Gastroesophageal sphincter (tissue), 4 donors: ENCODE measurements at regions not wholly inside any gene's neighbourhood (a gene's known extent, or its start where the extent isn't known, plus 50 kb on each side); places are given as distances from the start of the nearest gene placed in this dataset.

Experiments used
- ATAC-seq: fragments of 150-250 bp; one replicate; pipeline ENCODE4 v1.9.1; 2016; ENCODE audit warnings: mild to moderate bottlenecking, moderate library complexity
- H3K27ac ChIP-seq, 4 donors: fragments of 200-600 bp; sonication (generic) in 3 of 4; 1 replicate in 3 of 4; 2 replicates in 1 of 4; pipeline ENCODE4 v1.5.1; 2016 to 2019
- H3K27me3 ChIP-seq: fragments of 200-600 bp; sonication (generic); one replicate; pipeline ENCODE4 v1.5.1; 2019
- H3K36me3 ChIP-seq, 2 donors: fragments of 200-600 bp; sonication (generic); one replicate each; pipeline ENCODE4 v1.5.1; 2019; ENCODE audit warnings: control low read depth in 1 of 2
- H3K4me1 ChIP-seq, 3 donors: fragments of 200-600 bp; sonication (generic); 1 replicate in 2 of 3; 2 replicates in 1 of 3; pipeline ENCODE4 v1.5.1; 2016 to 2019; ENCODE audit warnings: control low read depth in 2 of 3
- H3K4me3 ChIP-seq, 2 donors: fragments of 200-600 bp; sonication (generic); one replicate each; pipeline ENCODE4 v1.5.1; 2019; ENCODE audit warnings: mild to moderate bottlenecking in 1 of 2, moderate library complexity in 1 of 2
- H3K9me3 ChIP-seq, 3 donors: fragments of 200-600 bp; sonication (generic); one replicate each; pipeline ENCODE4 v1.5.1; 2017 to 2019; ENCODE audit warnings: control low read depth in 2 of 3
- EP300 ChIP-seq: sonication (generic); formaldehyde crosslinking; IDR thresholded peaks from one replicate; pipeline ENCODE4 v1.6.1; 2017; ENCODE audit warnings: antibody characterized with exemption, mild to moderate bottlenecking
- POLR2A ChIP-seq, 2 donors: fragments of 450-650 bp; IDR thresholded peaks; one replicate each; pipeline ENCODE4 v1.6.1; 2017; ENCODE audit warnings: antibody characterized with exemption in 2 of 2, mild to moderate bottlenecking in 2 of 2, moderate library complexity in 1 of 2
- POLR2AphosphoS5 ChIP-seq: sonication (generic); formaldehyde crosslinking; IDR thresholded peaks from one replicate; pipeline ENCODE4 v1.6.1; 2017; ENCODE audit warnings: antibody characterized with exemption
- WGBS, 2 donors: methylation state at CpG; one replicate each; pipeline ENCODE4 v1.1.5; 2018; ENCODE audit warnings: low coverage in 1 of 2; 5-methylcytosine and 5-hydroxymethylcytosine counted together
- TF ChIP-seq, protein P1 (sequence below), 4 experiments: fragments of 200-600 bp in 2 of 4; fragments of 450-650 bp in 2 of 4; sonication (generic) in 1 of 4; IDR thresholded peaks; one replicate each; pipeline ENCODE4 v1.5.1; 2017 to 2019; ENCODE audit warnings: antibody characterized with exemption in 4 of 4, mild to moderate bottlenecking in 2 of 4, moderate library complexity in 2 of 4

DNA sequence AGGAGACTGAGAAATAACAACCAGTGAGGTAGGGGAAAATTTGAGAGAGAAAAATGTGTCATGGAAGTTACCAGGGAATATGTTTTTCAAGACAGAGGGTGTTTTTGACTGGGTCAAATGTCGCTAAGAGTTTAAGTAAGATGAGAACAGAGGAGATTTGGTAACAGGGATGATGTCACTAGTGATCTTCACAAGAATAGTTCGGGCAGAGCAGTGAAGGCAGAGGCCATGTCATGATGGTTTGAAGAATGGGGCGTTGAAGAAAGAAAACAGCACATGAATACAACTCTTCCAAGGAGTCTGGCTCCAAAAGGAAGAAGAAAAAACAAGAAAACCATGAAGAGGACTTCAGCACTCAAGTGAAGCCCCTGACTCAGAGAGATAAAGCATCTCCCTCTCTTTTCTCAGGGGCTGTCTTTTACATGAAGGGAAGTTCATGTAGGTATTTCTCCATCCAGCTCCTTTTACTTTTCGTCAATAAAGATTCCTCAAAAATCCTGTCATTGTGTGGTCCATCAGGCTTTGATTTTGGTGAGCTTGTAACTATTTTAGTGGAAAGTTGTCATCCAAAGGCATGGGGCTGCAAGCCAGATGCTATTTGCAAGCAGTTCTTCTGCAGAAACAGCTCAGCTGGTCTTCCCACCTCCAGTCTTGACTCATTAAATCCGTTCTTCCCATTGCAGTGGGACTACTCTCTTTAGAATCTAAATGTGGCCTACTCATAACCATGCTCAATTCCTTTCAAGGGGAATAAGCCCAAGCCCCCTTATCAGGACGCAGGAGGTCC, 397.3 kb downstream of the LMX1A start:
- WGBS, 2 donors = 62 to 66% methylated on average over 6 of the region's 6 CpGs
- Histone ChIP-seq H3K27me3 (no peaks in the 10 kb centered on the region), H3K4me1 (peaks cover 0 to under 1% (median 0%) of the 10 kb centered on the region in 3 donors), H3K27ac (peak overlapping the region in 2 of 4 donors; percentile 1 to 6), H3K36me3 (no peaks in the 10 kb centered on the region), H3K9me3 (no peaks in the 10 kb centered on the region), H3K4me3 (no peak overlapping the region)
- peak; percentile 73 for ATAC-seq
- TF ChIP-seq, protein P1, sequence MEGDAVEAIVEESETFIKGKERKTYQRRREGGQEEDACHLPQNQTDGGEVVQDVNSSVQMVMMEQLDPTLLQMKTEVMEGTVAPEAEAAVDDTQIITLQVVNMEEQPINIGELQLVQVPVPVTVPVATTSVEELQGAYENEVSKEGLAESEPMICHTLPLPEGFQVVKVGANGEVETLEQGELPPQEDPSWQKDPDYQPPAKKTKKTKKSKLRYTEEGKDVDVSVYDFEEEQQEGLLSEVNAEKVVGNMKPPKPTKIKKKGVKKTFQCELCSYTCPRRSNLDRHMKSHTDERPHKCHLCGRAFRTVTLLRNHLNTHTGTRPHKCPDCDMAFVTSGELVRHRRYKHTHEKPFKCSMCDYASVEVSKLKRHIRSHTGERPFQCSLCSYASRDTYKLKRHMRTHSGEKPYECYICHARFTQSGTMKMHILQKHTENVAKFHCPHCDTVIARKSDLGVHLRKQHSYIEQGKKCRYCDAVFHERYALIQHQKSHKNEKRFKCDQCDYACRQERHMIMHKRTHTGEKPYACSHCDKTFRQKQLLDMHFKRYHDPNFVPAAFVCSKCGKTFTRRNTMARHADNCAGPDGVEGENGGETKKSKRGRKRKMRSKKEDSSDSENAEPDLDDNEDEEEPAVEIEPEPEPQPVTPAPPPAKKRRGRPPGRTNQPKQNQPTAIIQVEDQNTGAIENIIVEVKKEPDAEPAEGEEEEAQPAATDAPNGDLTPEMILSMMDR (IDR thresholded peaks at IDR 0.05) = no peak
- TF ChIP-seq POLR2A (IDR thresholded peaks at IDR 0.05) (no peak), EP300 (no peak), POLR2AphosphoS5 (no peak)

DNA sequence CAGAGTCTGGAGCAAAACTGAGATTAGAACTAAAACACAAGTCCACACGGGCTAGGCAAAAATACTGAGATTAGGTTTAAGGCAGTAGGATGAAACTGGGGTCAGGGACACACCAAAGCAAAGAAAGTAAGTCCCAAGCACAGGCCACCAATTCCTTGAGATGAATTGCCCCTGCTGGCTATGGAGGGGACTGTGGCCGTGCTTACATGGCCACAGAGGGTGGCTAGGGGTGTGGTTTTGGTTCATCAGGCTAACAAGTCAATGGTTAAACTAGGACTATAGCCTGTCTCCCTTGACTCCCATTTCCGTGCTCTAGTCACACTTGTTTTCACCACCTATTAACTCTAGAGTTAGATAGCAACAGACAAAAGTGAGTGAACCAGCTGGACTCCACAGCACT, 394.8 kb downstream of the PBX1 start:
- TF ChIP-seq EP300 (no peak), POLR2AphosphoS5 (no peak), POLR2A (IDR thresholded peaks at IDR 0.05) (no peak)
- TF ChIP-seq, protein P1 (IDR thresholded peaks at IDR 0.05) = no peak
- no peaks in the 10 kb centered on the region for H3K27me3 ChIP-seq
- no peak overlapping the region for H3K4me3 ChIP-seq
- H3K27ac ChIP-seq = no peak overlapping the region
- peaks cover 0 to 4% (median 0%) of the 10 kb centered on the region in 3 donors for H3K9me3 ChIP-seq
- peaks cover 4 to 39% (median 9%) of the 10 kb centered on the region in 3 donors for H3K4me1 ChIP-seq
- H3K36me3 ChIP-seq = no peaks in the 10 kb centered on the region
- WGBS, 2 donors = 90 to 92% methylated on average over 2 to 3 of the region's 3 CpGs
- no peak for ATAC-seq

DNA sequence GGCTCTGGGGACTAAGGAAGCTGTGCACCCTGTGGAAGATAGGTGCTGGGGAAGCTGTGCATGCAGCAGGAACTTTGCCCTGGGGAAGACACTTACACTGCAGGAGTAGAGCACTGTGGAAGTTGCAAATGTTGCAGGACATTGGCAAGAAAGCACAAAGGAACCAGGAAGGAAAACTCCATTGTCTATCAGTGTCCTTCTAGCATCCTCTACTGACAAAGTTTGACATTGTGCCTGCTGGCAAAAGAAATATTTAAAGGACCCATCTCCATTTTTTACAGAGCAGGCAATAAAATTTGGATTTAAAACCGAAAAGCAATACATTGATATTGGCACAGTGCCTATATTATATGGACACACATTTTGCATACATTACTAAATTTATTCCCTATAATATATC, 394.1 kb downstream of the PBX1 start:
- H3K36me3 ChIP-seq = no peaks in the 10 kb centered on the region
- WGBS, 2 donors = 54 to 63% methylated on average over 1 of the region's 1 CpG
- peak overlapping the region in 1 of 4 donors; percentile 76 for H3K27ac ChIP-seq
- no peak overlapping the region for H3K4me3 ChIP-seq
- no peaks in the 10 kb centered on the region for H3K27me3 ChIP-seq
- peaks cover 0 to 11% (median 0%) of the 10 kb centered on the region in 3 donors for H3K9me3 ChIP-seq
- TF ChIP-seq, protein P1 (IDR thresholded peaks at IDR 0.05) = peak in 1 of 4 experiments; percentile 23
- TF ChIP-seq EP300 = no peak
- no peak for ATAC-seq
- H3K4me1 ChIP-seq = peaks cover 4 to 39% (median 9%) of the 10 kb centered on the region in 3 donors

DNA sequence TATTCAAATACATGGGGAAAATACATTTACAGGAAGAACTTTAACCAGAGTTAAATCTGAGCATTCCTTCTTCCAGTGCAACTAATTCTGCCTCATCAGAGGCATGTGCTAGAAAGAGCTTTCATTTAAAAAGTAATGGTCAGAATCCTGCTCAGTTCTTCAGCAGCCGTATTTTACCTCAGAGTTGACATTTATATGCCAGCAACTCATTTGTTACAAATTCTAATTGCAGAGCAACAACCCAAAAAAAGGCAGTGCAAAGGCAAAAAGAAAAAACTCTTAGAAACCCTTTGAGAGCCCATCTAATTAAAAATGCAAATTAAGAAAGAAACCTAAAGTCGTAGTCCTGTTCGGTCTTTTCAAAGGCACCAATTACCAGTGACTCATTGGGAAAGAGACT, 392.5 kb downstream of the PBX1 start:
- no peak for ATAC-seq
- Histone ChIP-seq H3K27me3 (no peaks in the 10 kb centered on the region), H3K9me3 (peaks cover 0 to 27% (median 0%) of the 10 kb centered on the region in 3 donors), H3K36me3 (no peaks in the 10 kb centered on the region), H3K27ac (peak overlapping the region; percentile 65 to 77 (median 70)), H3K4me1 (peaks cover 4 to 39% (median 9%) of the 10 kb centered on the region in 3 donors), H3K4me3 (no peak overlapping the region)
- TF ChIP-seq POLR2AphosphoS5 = no peak
- TF ChIP-seq, protein P1 (IDR thresholded peaks at IDR 0.05) = no peak
- TF ChIP-seq POLR2A (IDR thresholded peaks at IDR 0.05) = no peak
- no peak for TF ChIP-seq EP300
- 33 to 39% methylated on average over 3 of the region's 3 CpGs for WGBS, 2 donors

DNA sequence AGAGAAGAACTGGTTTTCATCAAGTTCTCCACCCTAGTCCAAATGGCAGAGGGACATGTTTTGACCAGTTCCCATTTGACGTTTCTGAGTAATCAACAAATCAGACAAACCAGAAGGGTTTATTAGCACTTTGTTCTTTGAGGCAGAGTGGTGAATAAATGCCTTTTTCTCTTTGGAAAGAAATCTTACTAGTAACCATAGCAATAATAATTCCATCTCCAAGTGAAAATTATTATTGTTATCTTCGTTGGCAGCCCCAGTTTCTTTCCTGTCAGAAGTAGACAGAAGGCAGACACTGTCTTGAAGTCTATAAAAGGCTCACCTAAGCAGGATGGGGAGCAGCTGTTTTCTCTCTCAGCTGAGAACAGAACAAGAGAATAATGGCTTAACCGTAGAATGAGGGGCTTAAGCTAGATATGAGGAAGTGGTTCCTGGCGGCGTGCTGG, 391.6 kb downstream of the PBX1 start:
- Histone ChIP-seq H3K36me3 (no peaks in the 10 kb centered on the region), H3K4me1 (peaks cover 4 to 39% (median 9%) of the 10 kb centered on the region in 3 donors), H3K27ac (peak overlapping the region; percentile 65 to 77 (median 70)), H3K4me3 (no peak overlapping the region), H3K9me3 (peaks cover 0 to 28% (median 0%) of the 10 kb centered on the region in 3 donors), H3K27me3 (no peaks in the 10 kb centered on the region)
- ATAC-seq = peak; percentile 85
- TF ChIP-seq EP300 (no peak), POLR2A (IDR thresholded peaks at IDR 0.05) (no peak), POLR2AphosphoS5 (peak; percentile 79)
- TF ChIP-seq, protein P1 (IDR thresholded peaks at IDR 0.05) = no peak
- 4 to 10% methylated on average over 5 of the region's 5 CpGs for WGBS, 2 donors
